ENCODE measurements at regions not wholly inside any gene's neighbourhood (a gene's known extent, or its start where the extent isn't known, plus 50 kb on each side); places are given as distances from the start of the nearest gene placed in this dataset.
"Not testable (repeated sequence)": the region's sequence is repeated elsewhere in the genome, so short reads cannot be mapped to it uniquely, and the experiment has no call there.

GRCh38 chr7:81247364-81247763 is 328.5 kb upstream of the SEMA3C start:
- not testable (repeated sequence) for TF ChIP-seq CTCF (tag by site-specific recombination; IDR thresholded peaks at IDR 0.05); ATF2 (tag by site-specific recombination; IDR thresholded peaks at IDR 0.05; ENCODE audit: low read depth); OVOL3 (tag by site-specific recombination; IDR thresholded peaks at IDR 0.05); ZNF37A (tag by site-specific recombination; IDR thresholded peaks at IDR 0.05); OSR2 (tag by site-specific recombination; IDR thresholded peaks at IDR 0.05); ZNF274 (IDR thresholded peaks at IDR 0.05; ENCODE audit: low read length); ZNF274 (tag by site-specific recombination; IDR thresholded peaks at IDR 0.05; ENCODE audit: borderline replicate concordance); ZNF704 (tag by site-specific recombination; IDR thresholded peaks at IDR 0.05); KLF16 (tag by site-specific recombination; IDR thresholded peaks at IDR 0.05); ZFP41 (tag by site-specific recombination; IDR thresholded peaks at IDR 0.05; ENCODE audit: borderline replicate concordance); PRDM1 (tag by site-specific recombination; IDR thresholded peaks at IDR 0.05); ZNF660 (tag by site-specific recombination; IDR thresholded peaks at IDR 0.05); ZBTB44 (tag by site-specific recombination; IDR thresholded peaks at IDR 0.05); MZF1 (tag by site-specific recombination; IDR thresholded peaks at IDR 0.05; ENCODE audit: borderline replicate concordance)
